Neuronal stem cell (in vitro differentiated cells): ENCODE measurements at regions not wholly inside any gene's neighbourhood (a gene's known extent, or its start where the extent isn't known, plus 50 kb on each side); places are given as distances from the start of the nearest gene placed in this dataset.

Source experiments
- DNase-seq: peaks from one replicate; pipeline ENCODE4 v3.0.0-alpha.2; 2013; ENCODE audit warnings: low spot score
- H2AFZ ChIP-seq: one replicate; pipeline ENCODE4 v1.6.1; 2013; ENCODE audit warnings: mild to moderate bottlenecking, low read length, inconsistent platforms
- H2AK5ac ChIP-seq: 2 replicates; pipeline ENCODE4 v1.6.1; 2013; ENCODE audit warnings: low read depth, mild to moderate bottlenecking, inconsistent platforms, low read length, moderate library complexity, mixed read lengths
- H2BK120ac ChIP-seq: 2 replicates; pipeline ENCODE4 v1.6.1; 2013; ENCODE audit warnings: low read depth, mild to moderate bottlenecking, inconsistent platforms, low read length, moderate library complexity, mixed read lengths
- H2BK12ac ChIP-seq: one replicate; pipeline ENCODE4 v1.6.1; 2013; ENCODE audit warnings: low read length, inconsistent platforms
- H2BK15ac ChIP-seq: 2 replicates; pipeline ENCODE4 v1.6.1; 2013; ENCODE audit warnings: mild to moderate bottlenecking, low read length, inconsistent platforms, mixed read lengths
- H2BK5ac ChIP-seq: one replicate; pipeline ENCODE4 v1.6.1; 2013; ENCODE audit warnings: inconsistent platforms, mild to moderate bottlenecking, low read length, moderate library complexity
- H3K14ac ChIP-seq: one replicate; pipeline ENCODE4 v1.6.1; 2013; ENCODE audit warnings: low read length, inconsistent platforms
- H3K18ac ChIP-seq: 2 replicates; pipeline ENCODE4 v1.6.1; 2013; ENCODE audit warnings: low read length, inconsistent platforms
- H3K23ac ChIP-seq: 2 replicates; pipeline ENCODE4 v1.6.1; 2013; ENCODE audit warnings: low read depth, mild to moderate bottlenecking, mixed read lengths, low read length, inconsistent platforms; ENCODE audit not compliant: poor library complexity
- H3K27ac ChIP-seq: replicated peaks from 3 replicates; pipeline ENCODE4 v1.5.1; 2013; ENCODE audit warnings: low read length, inconsistent platforms
- H3K27me3 ChIP-seq, 3 experiments: 2 replicates each; pipeline ENCODE4 v1.6.1; 2013; ENCODE audit warnings: low read length in 3 of 3, mild to moderate bottlenecking in 2 of 3, inconsistent platforms in 1 of 3, low read depth in 1 of 3, mixed read lengths in 1 of 3, moderate library complexity in 1 of 3; ENCODE audit not compliant: control insufficient read depth in 3 of 3, insufficient read depth in 3 of 3
- H3K36me3 ChIP-seq, 2 donors: replicated peaks in 1 of 2; 2 replicates each; pipeline ENCODE4 v1.6.1; 2013; ENCODE audit warnings: low read length in 2 of 2; ENCODE audit not compliant: control insufficient read depth in 2 of 2, insufficient read depth in 2 of 2
- H3K4ac ChIP-seq: 2 replicates; pipeline ENCODE4 v1.6.1; 2013; ENCODE audit warnings: inconsistent platforms, mild to moderate bottlenecking, low read length, moderate library complexity
- H3K4me1 ChIP-seq, 2 donors: 1 replicate in 1 of 2; 2 replicates in 1 of 2; pipeline ENCODE4 v1.6.1; 2013; ENCODE audit warnings: low read length in 2 of 2, low read depth in 1 of 2; ENCODE audit not compliant: control insufficient read depth in 2 of 2, insufficient read depth in 1 of 2
- H3K4me2 ChIP-seq: one replicate; pipeline ENCODE4 v1.6.1; 2013; ENCODE audit warnings: mild to moderate bottlenecking, low read length, inconsistent platforms; ENCODE audit not compliant: insufficient read depth, poor library complexity, severe bottlenecking
- H3K4me3 ChIP-seq, 2 donors: 2 replicates each; pipeline ENCODE4 v1.5.1; 2013; ENCODE audit warnings: low read length in 2 of 2, mild to moderate bottlenecking in 2 of 2, inconsistent platforms in 1 of 2, moderate library complexity in 1 of 2
- H3K79me1 ChIP-seq: one replicate; pipeline ENCODE4 v1.6.1; 2013; ENCODE audit warnings: low read depth, mild to moderate bottlenecking, inconsistent platforms, low read length, moderate library complexity
- H3K9ac ChIP-seq: one replicate; pipeline ENCODE4 v1.6.1; 2013; ENCODE audit warnings: mild to moderate bottlenecking, low read depth, low read length, inconsistent platforms; ENCODE audit not compliant: poor library complexity
- H3K9me3 ChIP-seq, 2 donors: replicated peaks in 1 of 2; 2 replicates each; pipeline versions ENCODE3 to v1.6.1; 2013; ENCODE audit warnings: low read length in 2 of 2, mild to moderate bottlenecking in 2 of 2, inconsistent platforms in 1 of 2, low read depth in 1 of 2, mixed read lengths in 1 of 2, moderate library complexity in 1 of 2; ENCODE audit not compliant: control insufficient read depth in 2 of 2, insufficient read depth in 1 of 2
- H4K8ac ChIP-seq: one replicate; pipeline ENCODE4 v1.6.1; 2013; ENCODE audit warnings: low read depth, mild to moderate bottlenecking, inconsistent platforms, low read length, moderate library complexity
- H4K91ac ChIP-seq: one replicate; pipeline ENCODE4 v1.6.1; 2013; ENCODE audit warnings: low read length, low read depth, mild to moderate bottlenecking, inconsistent platforms; ENCODE audit not compliant: poor library complexity
- WGBS, 2 donors: extraction: QIAGEN DNeasy Blood & Tissue Kit; methylation state at CpG; one replicate each; pipeline ENCODE4 v1.1.7; 2013; ENCODE audit warnings: missing lambda C conversion rate in 2 of 2, mixed read lengths in 1 of 2; ENCODE audit not compliant: insufficient read length in 2 of 2, insufficient replicate concordance in 1 of 2; ENCODE audit errors: extremely low coverage in 2 of 2; 5-methylcytosine and 5-hydroxymethylcytosine counted together

GRCh38 chr2:236823041-236823629 is 253.5 kb downstream of the ACKR3 start:
- Histone ChIP-seq H2BK5ac (no peak overlapping the region), H3K27ac (no peak overlapping the region), H3K9me3 (peaks cover 2 to 9% of the 10 kb centered on the region in 2 donors), H3K14ac (peak overlapping the region; percentile 43), H2BK120ac (no peak overlapping the region), H3K4me3 (no peak overlapping the region), H3K23ac (no peak overlapping the region), H3K4me2 (no peak overlapping the region), H2BK12ac (peak overlapping the region; percentile 49), H3K4ac (no peak overlapping the region), H2AFZ (peak overlapping the region; percentile 7), H2BK15ac (peak overlapping the region; percentile 24), H3K4me1 (peaks cover 5 to 20% of the 10 kb centered on the region in 2 donors), H3K18ac (peak overlapping the region; percentile 86), H4K91ac (no peak overlapping the region), H3K36me3 (peaks cover 0 to 1% of the 10 kb centered on the region in 2 donors), H4K8ac (no peak overlapping the region), H3K27me3 (no peaks in the 10 kb centered on the region), H3K79me1 (no peaks in the 10 kb centered on the region), H2AK5ac (peak overlapping the region; percentile 57), H3K9ac (no peak overlapping the region)
- no CpG with 5 or more reads among the region's 16 CpGs for WGBS, 2 donors
- no peak for DNase-seq

DNA sequence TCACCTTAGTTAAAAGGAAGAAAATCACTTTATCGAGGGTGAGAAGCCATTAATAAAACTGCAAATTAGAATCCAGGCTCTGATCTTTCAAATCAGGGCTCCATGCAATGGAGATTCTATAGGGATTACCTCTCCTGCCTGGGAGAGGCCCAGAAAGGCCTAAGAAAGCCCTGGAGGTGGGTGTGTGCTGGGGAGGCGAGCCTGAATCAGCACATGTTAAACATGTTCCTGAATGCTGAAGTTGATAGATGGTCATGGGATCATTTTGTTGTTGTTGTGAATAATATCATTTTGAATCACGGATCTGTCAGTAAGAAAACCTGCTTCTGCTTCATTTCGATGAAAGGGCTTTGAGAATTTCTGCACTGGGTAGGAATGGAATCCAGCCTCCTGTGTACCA is 254.3 kb downstream of the ACKR3 start:
- H3K9me3 ChIP-seq = peaks cover 2 to 9% of the 10 kb centered on the region in 2 donors
- H3K4ac ChIP-seq = no peak overlapping the region
- no peak overlapping the region for H3K14ac ChIP-seq
- DNase-seq = no peak
- WGBS, 2 donors = no CpG with 5 or more reads among the region's 4 CpGs
- H3K4me3 ChIP-seq = no peak overlapping the region
- H3K79me1 ChIP-seq = no peaks in the 10 kb centered on the region
- H2BK5ac ChIP-seq = no peak overlapping the region
- no peak overlapping the region for H4K91ac ChIP-seq
- no peak overlapping the region for H3K4me2 ChIP-seq
- no peak overlapping the region for H3K18ac ChIP-seq
- H2BK120ac ChIP-seq = no peak overlapping the region
- no peak overlapping the region for H2BK15ac ChIP-seq
- no peak overlapping the region for H2AK5ac ChIP-seq
- no peak overlapping the region for H3K23ac ChIP-seq
- H3K27me3 ChIP-seq = no peaks in the 10 kb centered on the region
- peaks cover 5 to 25% of the 10 kb centered on the region in 2 donors for H3K4me1 ChIP-seq
- no peak overlapping the region for H3K9ac ChIP-seq
- H3K36me3 ChIP-seq = peaks cover 0 to 1% of the 10 kb centered on the region in 2 donors
- H4K8ac ChIP-seq = no peak overlapping the region
- H2AFZ ChIP-seq = peak overlapping the region; percentile 7
- no peak overlapping the region for H3K27ac ChIP-seq
- no peak overlapping the region for H2BK12ac ChIP-seq

GRCh38 chr2:236824836-236825235 is 255.2 kb downstream of the ACKR3 start:
- Histone ChIP-seq H3K9me3 (peaks cover 2 to 9% of the 10 kb centered on the region in 2 donors), H3K36me3 (peaks cover 0 to 1% of the 10 kb centered on the region in 2 donors), H3K18ac (no peak overlapping the region), H3K4me2 (no peak overlapping the region), H2BK120ac (no peak overlapping the region), H3K27ac (no peak overlapping the region), H3K27me3 (no peaks in the 10 kb centered on the region), H3K23ac (no peak overlapping the region), H3K4ac (no peak overlapping the region), H2AK5ac (no peak overlapping the region), H3K4me3 (no peak overlapping the region), H2BK5ac (no peak overlapping the region), H2BK15ac (no peak overlapping the region), H4K91ac (no peak overlapping the region), H3K79me1 (no peaks in the 10 kb centered on the region), H3K9ac (no peak overlapping the region), H4K8ac (no peak overlapping the region), H2BK12ac (no peak overlapping the region), H2AFZ (no peak overlapping the region), H3K14ac (no peak overlapping the region), H3K4me1 (peaks cover 5 to 25% of the 10 kb centered on the region in 2 donors)
- no CpG with 5 or more reads among the region's 3 CpGs for WGBS, 2 donors
- DNase-seq = no peak

- Histone ChIP-seq H2BK12ac (peak overlapping the region; percentile 30), H2BK5ac (no peak overlapping the region), H3K4ac (no peak overlapping the region), H3K4me3 (no peak overlapping the region), H4K8ac (no peak overlapping the region), H2BK120ac (no peak overlapping the region), H3K9ac (peak overlapping the region; percentile 36), H3K18ac (peak overlapping the region; percentile 16), H3K14ac (no peak overlapping the region), H3K27ac (no peak overlapping the region), H2BK15ac (peak overlapping the region; percentile 28), H3K79me1 (no peaks in the 10 kb centered on the region), H2AFZ (no peak overlapping the region), H3K23ac (no peak overlapping the region), H3K9me3 (peaks cover 2 to 11% of the 10 kb centered on the region in 2 donors), H3K36me3 (peaks cover 0 to 1% of the 10 kb centered on the region in 2 donors), H2AK5ac (no peak overlapping the region), H4K91ac (no peak overlapping the region), H3K27me3 (no peaks in the 10 kb centered on the region), H3K4me1 (peaks cover 5 to 25% of the 10 kb centered on the region in 2 donors), H3K4me2 (no peak overlapping the region)
- no peak for DNase-seq
- WGBS, 2 donors = no CpG with 5 or more reads among the region's 6 CpGs
Observed at GRCh38 chr2:236825989-236826510, 256.4 kb downstream of the ACKR3 start.
